ENCODE measurements at regions not wholly inside any gene's neighbourhood (a gene's known extent, or its start where the extent isn't known, plus 50 kb on each side); places are given as distances from the start of the nearest gene placed in this dataset.

DNA sequence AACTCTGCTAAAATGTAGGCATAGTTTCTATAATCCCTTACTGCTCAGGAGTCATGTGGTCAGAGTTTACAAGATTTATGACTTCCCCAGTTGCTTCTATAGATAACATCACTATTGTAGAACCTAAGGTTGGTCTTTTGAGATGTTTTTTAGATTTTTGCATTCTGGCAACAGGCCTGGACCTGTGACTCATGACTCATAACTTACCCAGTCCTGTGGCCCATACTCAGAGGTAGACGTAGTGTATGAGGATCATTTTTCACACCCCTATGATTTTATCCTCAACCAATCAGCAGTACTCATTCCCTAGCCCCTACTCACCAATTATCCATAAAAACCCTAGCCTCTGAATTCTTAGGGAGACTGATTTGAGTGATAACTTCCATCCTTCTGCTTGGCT lies 384.4 kb upstream of the DDI1 start:
- 14% methylated on average over 1 of the region's 1 CpG for WGBS (ENCODE audit: low lambda C conversion rate)
- Histone ChIP-seq H3K36me3 (replicated peaks in 1 of 2; ENCODE audit: control insufficient read depth in 1 of 2, insufficient read depth in 2 of 2, low read length in 2 of 2) (no peaks in the 10 kb centered on the region), H3K4me2 (ENCODE audit: low read depth, low read length) (no peak overlapping the region), H3K4me3 (replicated peaks in 1 of 3; ENCODE audit: insufficient read depth in 1 of 3, low read depth in 2 of 3, low read length in 3 of 3) (no peak overlapping the region), H3K27me3 (ENCODE audit: control insufficient read depth in 1 of 2, insufficient read depth in 2 of 2, low read length in 2 of 2) (no peaks in the 10 kb centered on the region; a peak in 1 of 5 replicates), H2AFZ (ENCODE audit: low read length) (no peak overlapping the region), H4K20me1 (ENCODE audit: insufficient read depth, low read length) (no peaks in the 10 kb centered on the region), H3K9ac (ENCODE audit: insufficient read depth, low read depth, low read length) (no peak overlapping the region), H3K4me1 (ENCODE audit: insufficient read depth, low read length) (no peaks in the 10 kb centered on the region), H3K79me2 (ENCODE audit: insufficient read depth, low read length) (no peaks in the 10 kb centered on the region), H3K27ac (ENCODE audit: extremely low read length, insufficient read depth, low read length) (no peak overlapping the region), H3K9me3 (ENCODE audit: low read length) (peaks cover 30% of the 10 kb centered on the region)
- no TSS peak for BruUV-seq (replicated peaks)
- POLR2A ChIA-PET = no interaction called here
- in situ Hi-C loops (cut with HindIII; ENCODE audit: extremely low pct_ligation_motif_present, low pct_unique_long_range_greater_than_20kb) (no loop called here), intact Hi-C loops (cut with micrococcal nuclease; ENCODE audit: unreplicated experiment) (no loop called here)
- no peak for ATAC-seq
- DNase-seq (ENCODE audit: low spot score) = no peak
- CTCF ChIA-PET (ENCODE audit: low intra/inter-chr PET ratio, low total read pairs) = no interaction called here
- FAIRE-seq = no peak
- TF ChIP-seq GATAD1 (CRISPR knock-in tag; IDR thresholded peaks at IDR 0.05) = no peak
- TF ChIP-seq ZNF678 (CRISPR knock-in tag; IDR thresholded peaks at IDR 0.05) = no peak
- TF ChIP-seq ZNF772 (CRISPR knock-in tag; IDR thresholded peaks at IDR 0.05) = no peak
- TF ChIP-seq ZBTB21 (CRISPR knock-in tag; IDR thresholded peaks at IDR 0.05) = no peak
- no peak for TF ChIP-seq ETV5 (CRISPR knock-in tag; IDR thresholded peaks at IDR 0.05; ENCODE audit: borderline replicate concordance)
- TF ChIP-seq ELF1 (CRISPR knock-in tag; IDR thresholded peaks at IDR 0.05) = no peak
- TF ChIP-seq ZFP36L2 (CRISPR knock-in tag; IDR thresholded peaks at IDR 0.05) = no peak
- TF ChIP-seq, protein P1, sequence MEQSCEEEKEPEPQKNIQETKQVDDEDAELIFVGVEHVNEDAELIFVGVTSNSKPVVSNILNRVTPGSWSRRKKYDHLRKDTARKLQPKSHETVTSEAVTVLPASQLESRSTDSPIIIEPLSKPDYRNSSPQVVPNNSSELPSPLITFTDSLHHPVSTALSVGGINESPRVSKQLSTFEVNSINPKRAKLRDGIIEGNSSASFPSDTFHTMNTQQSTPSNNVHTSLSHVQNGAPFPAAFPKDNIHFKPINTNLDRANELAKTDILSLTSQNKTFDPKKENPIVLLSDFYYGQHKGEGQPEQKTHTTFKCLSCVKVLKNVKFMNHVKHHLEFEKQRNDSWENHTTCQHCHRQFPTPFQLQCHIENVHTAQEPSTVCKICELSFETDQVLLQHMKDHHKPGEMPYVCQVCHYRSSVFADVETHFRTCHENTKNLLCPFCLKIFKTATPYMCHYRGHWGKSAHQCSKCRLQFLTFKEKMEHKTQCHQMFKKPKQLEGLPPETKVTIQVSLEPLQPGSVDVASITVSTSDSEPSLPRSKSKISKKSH (CRISPR knock-in tag; IDR thresholded peaks at IDR 0.05; ENCODE audit: borderline replicate concordance) = no peak
- no peak for TF ChIP-seq NR3C1 (CRISPR knock-in tag; IDR thresholded peaks at IDR 0.05)
- no peak for TF ChIP-seq TOPORS (CRISPR knock-in tag; IDR thresholded peaks at IDR 0.05)
- no peak for TF ChIP-seq ZSCAN30 (CRISPR knock-in tag; IDR thresholded peaks at IDR 0.05)
- TF ChIP-seq SAP130 (CRISPR knock-in tag; IDR thresholded peaks at IDR 0.05; ENCODE audit: low read depth) = no peak
- TF ChIP-seq CHD4 (IDR thresholded peaks at IDR 0.05; ENCODE audit: borderline replicate concordance, low read length) = no peak
- TF ChIP-seq, protein P2, sequence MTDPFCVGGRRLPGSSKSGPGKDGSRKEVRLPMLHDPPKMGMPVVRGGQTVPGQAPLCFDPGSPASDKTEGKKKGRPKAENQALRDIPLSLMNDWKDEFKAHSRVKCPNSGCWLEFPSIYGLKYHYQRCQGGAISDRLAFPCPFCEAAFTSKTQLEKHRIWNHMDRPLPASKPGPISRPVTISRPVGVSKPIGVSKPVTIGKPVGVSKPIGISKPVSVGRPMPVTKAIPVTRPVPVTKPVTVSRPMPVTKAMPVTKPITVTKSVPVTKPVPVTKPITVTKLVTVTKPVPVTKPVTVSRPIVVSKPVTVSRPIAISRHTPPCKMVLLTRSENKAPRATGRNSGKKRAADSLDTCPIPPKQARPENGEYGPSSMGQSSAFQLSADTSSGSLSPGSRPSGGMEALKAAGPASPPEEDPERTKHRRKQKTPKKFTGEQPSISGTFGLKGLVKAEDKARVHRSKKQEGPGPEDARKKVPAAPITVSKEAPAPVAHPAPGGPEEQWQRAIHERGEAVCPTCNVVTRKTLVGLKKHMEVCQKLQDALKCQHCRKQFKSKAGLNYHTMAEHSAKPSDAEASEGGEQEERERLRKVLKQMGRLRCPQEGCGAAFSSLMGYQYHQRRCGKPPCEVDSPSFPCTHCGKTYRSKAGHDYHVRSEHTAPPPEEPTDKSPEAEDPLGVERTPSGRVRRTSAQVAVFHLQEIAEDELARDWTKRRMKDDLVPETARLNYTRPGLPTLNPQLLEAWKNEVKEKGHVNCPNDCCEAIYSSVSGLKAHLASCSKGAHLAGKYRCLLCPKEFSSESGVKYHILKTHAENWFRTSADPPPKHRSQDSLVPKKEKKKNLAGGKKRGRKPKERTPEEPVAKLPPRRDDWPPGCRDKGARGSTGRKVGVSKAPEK (CRISPR knock-in tag; IDR thresholded peaks at IDR 0.05; ENCODE audit: borderline replicate concordance) = no peak
- TF ChIP-seq, protein P3, sequence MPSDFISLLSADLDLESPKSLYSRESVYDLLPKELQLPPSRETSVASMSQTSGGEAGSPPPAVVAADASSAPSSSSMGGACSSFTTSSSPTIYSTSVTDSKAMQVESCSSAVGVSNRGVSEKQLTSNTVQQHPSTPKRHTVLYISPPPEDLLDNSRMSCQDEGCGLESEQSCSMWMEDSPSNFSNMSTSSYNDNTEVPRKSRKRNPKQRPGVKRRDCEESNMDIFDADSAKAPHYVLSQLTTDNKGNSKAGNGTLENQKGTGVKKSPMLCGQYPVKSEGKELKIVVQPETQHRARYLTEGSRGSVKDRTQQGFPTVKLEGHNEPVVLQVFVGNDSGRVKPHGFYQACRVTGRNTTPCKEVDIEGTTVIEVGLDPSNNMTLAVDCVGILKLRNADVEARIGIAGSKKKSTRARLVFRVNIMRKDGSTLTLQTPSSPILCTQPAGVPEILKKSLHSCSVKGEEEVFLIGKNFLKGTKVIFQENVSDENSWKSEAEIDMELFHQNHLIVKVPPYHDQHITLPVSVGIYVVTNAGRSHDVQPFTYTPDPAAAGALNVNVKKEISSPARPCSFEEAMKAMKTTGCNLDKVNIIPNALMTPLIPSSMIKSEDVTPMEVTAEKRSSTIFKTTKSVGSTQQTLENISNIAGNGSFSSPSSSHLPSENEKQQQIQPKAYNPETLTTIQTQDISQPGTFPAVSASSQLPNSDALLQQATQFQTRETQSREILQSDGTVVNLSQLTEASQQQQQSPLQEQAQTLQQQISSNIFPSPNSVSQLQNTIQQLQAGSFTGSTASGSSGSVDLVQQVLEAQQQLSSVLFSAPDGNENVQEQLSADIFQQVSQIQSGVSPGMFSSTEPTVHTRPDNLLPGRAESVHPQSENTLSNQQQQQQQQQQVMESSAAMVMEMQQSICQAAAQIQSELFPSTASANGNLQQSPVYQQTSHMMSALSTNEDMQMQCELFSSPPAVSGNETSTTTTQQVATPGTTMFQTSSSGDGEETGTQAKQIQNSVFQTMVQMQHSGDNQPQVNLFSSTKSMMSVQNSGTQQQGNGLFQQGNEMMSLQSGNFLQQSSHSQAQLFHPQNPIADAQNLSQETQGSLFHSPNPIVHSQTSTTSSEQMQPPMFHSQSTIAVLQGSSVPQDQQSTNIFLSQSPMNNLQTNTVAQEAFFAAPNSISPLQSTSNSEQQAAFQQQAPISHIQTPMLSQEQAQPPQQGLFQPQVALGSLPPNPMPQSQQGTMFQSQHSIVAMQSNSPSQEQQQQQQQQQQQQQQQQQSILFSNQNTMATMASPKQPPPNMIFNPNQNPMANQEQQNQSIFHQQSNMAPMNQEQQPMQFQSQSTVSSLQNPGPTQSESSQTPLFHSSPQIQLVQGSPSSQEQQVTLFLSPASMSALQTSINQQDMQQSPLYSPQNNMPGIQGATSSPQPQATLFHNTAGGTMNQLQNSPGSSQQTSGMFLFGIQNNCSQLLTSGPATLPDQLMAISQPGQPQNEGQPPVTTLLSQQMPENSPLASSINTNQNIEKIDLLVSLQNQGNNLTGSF (CRISPR knock-in tag; IDR thresholded peaks at IDR 0.05) = no peak
- TF ChIP-seq, protein P4, sequence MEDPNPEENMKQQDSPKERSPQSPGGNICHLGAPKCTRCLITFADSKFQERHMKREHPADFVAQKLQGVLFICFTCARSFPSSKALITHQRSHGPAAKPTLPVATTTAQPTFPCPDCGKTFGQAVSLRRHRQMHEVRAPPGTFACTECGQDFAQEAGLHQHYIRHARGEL (CRISPR knock-in tag; IDR thresholded peaks at IDR 0.05) = no peak

All from HepG2 (cell line).